IMR-90 (cell line): ENCODE measurements at regions not wholly inside any gene's neighbourhood (a gene's known extent, or its start where the extent isn't known, plus 50 kb on each side); places are given as distances from the start of the nearest gene placed in this dataset.

Experiments
- ATAC-seq: fragments of 200-7000 bp; cut with Tn5 transposase; 2 replicates; pipeline ENCODE4 v1.9.1; 2020; ENCODE audit warnings: low read depth, mild to moderate bottlenecking, moderate library complexity
- BruUV-seq: library from RNA; stranded (reverse); fragments of 400-500 nt; replicated peaks from 2 replicates; lab custom pipeline; 2021; lab: Mats Ljungman, UMichigan
- CTCF ChIA-PET: fragments of 300-600 bp; formaldehyde crosslinking; extraction: SDS; loops from one replicate; lab custom pipeline; 2021; ENCODE audit warnings: antibody characterized with exemption; lab: Yijun Ruan, JAX
- POLR2A ChIA-PET: fragments of 300-600 bp; sonication (Branson Sonifier 250); formaldehyde crosslinking; loops from one replicate; lab custom pipeline; 2022; ENCODE audit warnings: antibody characterized with exemption; ENCODE audit not compliant: unreplicated experiment; lab: Charles Lee
- DNase-seq: peaks from one replicate; pipeline ENCODE4 v3.0.0; 2013
- H2AFZ ChIP-seq: replicated peaks from 2 replicates; pipeline ENCODE3; 2013; ENCODE audit warnings: low read length, mild to moderate bottlenecking; ENCODE audit not compliant: poor library complexity
- H2AK5ac ChIP-seq: 2 replicates; pipeline ENCODE4 v1.6.1; 2013; ENCODE audit warnings: low read depth, low read length, inconsistent platforms
- H2AK9ac ChIP-seq: replicated peaks from 2 replicates; pipeline ENCODE3; 2013; ENCODE audit warnings: mild to moderate bottlenecking, low read depth, low read length, moderate library complexity; ENCODE audit not compliant: poor library complexity
- H2BK120ac ChIP-seq: 2 replicates; pipeline ENCODE4 v1.6.1; 2013; ENCODE audit warnings: low read depth, low read length, inconsistent platforms
- H2BK15ac ChIP-seq: 3 replicates; pipeline ENCODE4 v1.6.1; 2013; ENCODE audit warnings: low read depth, low read length, inconsistent platforms
- H2BK20ac ChIP-seq: 2 replicates; pipeline ENCODE4 v1.6.1; 2013; ENCODE audit warnings: low read depth, mild to moderate bottlenecking, inconsistent platforms, low read length, moderate library complexity
- H2BK5ac ChIP-seq: 2 replicates; pipeline ENCODE4 v1.6.1; 2013; ENCODE audit warnings: mild to moderate bottlenecking, low read depth, low read length, inconsistent platforms; ENCODE audit not compliant: poor library complexity, severe bottlenecking
- H3K14ac ChIP-seq: replicated peaks from 2 replicates; pipeline ENCODE4 v1.6.1; 2013; ENCODE audit warnings: low read depth, low read length, inconsistent platforms
- H3K18ac ChIP-seq: 2 replicates; pipeline ENCODE4 v1.6.1; 2013; ENCODE audit warnings: low read depth, low read length, control low read depth
- H3K23ac ChIP-seq: 2 replicates; pipeline ENCODE4 v1.6.1; 2013; ENCODE audit warnings: low read depth, low read length, inconsistent platforms
- H3K27ac ChIP-seq: 2 replicates; pipeline ENCODE4 v1.5.1; 2013; ENCODE audit warnings: mild to moderate bottlenecking, control low read depth, low read length; ENCODE audit not compliant: insufficient read depth
- H3K27me3 ChIP-seq: 2 replicates; pipeline ENCODE4 v1.6.1; 2013; ENCODE audit warnings: low read length; ENCODE audit not compliant: control insufficient read depth, insufficient read depth
- H3K36me3 ChIP-seq: 2 replicates; pipeline ENCODE4 v1.6.1; 2013; ENCODE audit warnings: low read length, mixed read lengths; ENCODE audit not compliant: control insufficient read depth, insufficient read depth
- H3K4ac ChIP-seq: 2 replicates; pipeline ENCODE4 v1.6.1; 2013; ENCODE audit warnings: low read depth, low read length, inconsistent platforms
- H3K4me1 ChIP-seq: 2 replicates; pipeline ENCODE4 v1.6.1; 2013; ENCODE audit warnings: low read length, mixed read lengths; ENCODE audit not compliant: control insufficient read depth, insufficient read depth
- H3K4me2 ChIP-seq: 2 replicates; pipeline ENCODE4 v1.6.1; 2013; ENCODE audit warnings: low read depth, mild to moderate bottlenecking, control low read depth, low read length, moderate library complexity
- H3K4me3 ChIP-seq: 2 replicates; pipeline ENCODE4 v1.5.1; 2013; ENCODE audit warnings: low read depth, mild to moderate bottlenecking, control low read depth, low read length, moderate library complexity; ENCODE audit not compliant: insufficient read depth
- H3K56ac ChIP-seq: 2 replicates; pipeline ENCODE4 v1.6.1; 2013; ENCODE audit warnings: low read length, inconsistent platforms; ENCODE audit not compliant: insufficient read depth; ENCODE audit errors: extremely low read depth
- H3K79me1 ChIP-seq, 2 experiments: 2 replicates each; pipeline ENCODE4 v1.6.1; 2013; ENCODE audit warnings: low read length in 2 of 2, inconsistent platforms in 1 of 2, low read depth in 1 of 2
- H3K9ac ChIP-seq: 2 replicates; pipeline ENCODE4 v1.6.1; 2013; ENCODE audit warnings: low read depth, low read length, control low read depth
- H3K9me1 ChIP-seq: 2 replicates; pipeline ENCODE4 v1.6.1; 2013; ENCODE audit warnings: low read length, inconsistent platforms; ENCODE audit not compliant: insufficient read depth
- H3K9me3 ChIP-seq: 2 replicates; pipeline ENCODE4 v1.6.1; 2013; ENCODE audit warnings: low read length; ENCODE audit not compliant: control insufficient read depth, insufficient read depth
- H4K20me1 ChIP-seq: 2 replicates; pipeline ENCODE4 v1.6.1; 2013; ENCODE audit warnings: low read length, inconsistent platforms; ENCODE audit not compliant: insufficient read depth
- H4K5ac ChIP-seq: 2 replicates; pipeline ENCODE4 v1.6.1; 2013; ENCODE audit warnings: mild to moderate bottlenecking, low read depth, low read length, control low read depth
- H4K8ac ChIP-seq, 2 experiments: 2 replicates each; pipeline ENCODE4 v1.6.1; 2013; ENCODE audit warnings: low read depth in 2 of 2, low read length in 2 of 2, control low read depth in 1 of 2, inconsistent platforms in 1 of 2
- H4K91ac ChIP-seq: 2 replicates; pipeline ENCODE4 v1.6.1; 2013; ENCODE audit warnings: low read depth, low read length, inconsistent platforms; ENCODE audit not compliant: insufficient read depth
- BHLHE40 ChIP-seq: fragments of 150-350 bp; IDR thresholded peaks from 2 replicates; pipeline ENCODE4 v1.6.1; 2016; ENCODE audit warnings: mild to moderate bottlenecking, low read depth, low read length
- CEBPB ChIP-seq: IDR thresholded peaks from 2 replicates; pipeline ENCODE4 v1.6.1; 2012; ENCODE audit warnings: low read depth, low read length, improper control_type of control experiment
- MAZ ChIP-seq: IDR thresholded peaks from 2 replicates; pipeline ENCODE4 v1.6.1; 2012; ENCODE audit warnings: low read depth, mild to moderate bottlenecking, low read length, improper control_type of control experiment, moderate library complexity, borderline replicate concordance
- MXI1 ChIP-seq: IDR thresholded peaks from 2 replicates; pipeline ENCODE4 v1.6.1; 2012; ENCODE audit warnings: low read depth, mild to moderate bottlenecking, low read length, moderate library complexity, borderline replicate concordance
- POLR2A ChIP-seq: IDR thresholded peaks from 2 replicates; pipeline ENCODE4 v1.6.1; 2012; ENCODE audit warnings: mild to moderate bottlenecking, low read depth, low read length
- RAD21 ChIP-seq: IDR thresholded peaks from 2 replicates; pipeline ENCODE4 v1.6.1; 2012; ENCODE audit warnings: low read length, improper control_type of control experiment
- RCOR1 ChIP-seq: IDR thresholded peaks from 2 replicates; pipeline ENCODE4 v1.6.1; 2012; ENCODE audit warnings: mild to moderate bottlenecking, low read length, improper control_type of control experiment; ENCODE audit not compliant: insufficient replicate concordance
- RFX5 ChIP-seq: IDR thresholded peaks from 2 replicates; pipeline ENCODE4 v1.8.0; 2012; ENCODE audit warnings: low read depth, mild to moderate bottlenecking, low read length, moderate library complexity
- SMC3 ChIP-seq: fragments of 150-350 bp; IDR thresholded peaks from 2 replicates; pipeline ENCODE4 v1.6.1; 2016; ENCODE audit warnings: low read depth, mild to moderate bottlenecking, antibody characterized with exemption, low read length, moderate library complexity
- WGBS, 2 experiments: methylation state at CpG; one replicate each; pipeline versions ENCODE4 v1.1.5 to v1.1.7; 2013; ENCODE audit warnings: missing lambda C conversion rate in 2 of 2; ENCODE audit not compliant: insufficient read length in 1 of 2; ENCODE audit errors: extremely low coverage in 2 of 2; 5-methylcytosine and 5-hydroxymethylcytosine counted together
- dilution Hi-C: fragments of 300-500 bp; cut with HindIII; formaldehyde crosslinking; loops from one replicate; pipeline ENCODE4 v1.14.3; 2018; ENCODE audit warnings: low sequenced_read_pairs; ENCODE audit not compliant: unreplicated experiment
- in situ Hi-C: fragments of 300-500 bp; cut with MboI; formaldehyde crosslinking; loops from 3 replicates; pipeline ENCODE4 v1.14.3; 2019; ENCODE audit warnings: low sequenced_read_pairs, inconsistent platforms, mixed read lengths
- intact Hi-C: fragments of 100-400 bp; cut with micrococcal nuclease; formaldehyde crosslinking; loops from 2 replicates; pipeline ENCODE4 v1.10.0; 2022
- TF ChIP-seq, protein P1 (sequence below): conservative IDR thresholded peaks from 2 replicates; pipeline ENCODE4 v1.5.1; 2012; ENCODE audit warnings: mild to moderate bottlenecking, low read depth, low read length, improper control_type of control experiment
- TF ChIP-seq, protein P2 (sequence below): fragments of 150-350 bp; IDR thresholded peaks from 2 replicates; pipeline ENCODE4 v1.6.1; 2016; ENCODE audit warnings: low read depth, mild to moderate bottlenecking, low read length, moderate library complexity, borderline replicate concordance

DNA sequence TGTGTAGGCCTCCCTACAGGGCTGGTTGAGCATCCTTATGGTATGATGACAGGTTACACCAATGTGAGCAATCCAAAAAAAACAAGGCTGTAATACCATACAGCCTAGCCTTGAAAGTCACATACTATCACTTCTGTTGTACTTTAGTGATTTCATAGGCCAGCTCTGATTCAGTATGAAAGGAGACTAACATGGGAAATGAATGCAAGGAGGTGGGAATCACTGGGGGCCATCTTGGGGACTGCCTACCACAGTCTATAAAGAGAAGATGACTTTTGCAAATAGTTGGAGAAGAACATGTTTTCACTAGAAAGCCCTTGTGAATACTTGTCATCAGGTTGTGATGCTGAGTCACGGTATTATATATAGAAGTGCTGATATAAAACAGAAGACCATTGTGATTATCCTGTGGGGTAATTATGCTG is 270.7 kb downstream of the S1PR1 start:
- no peak overlapping the region for H3K27ac ChIP-seq
- in situ Hi-C loops = no loop called here
- H2AK5ac ChIP-seq = no peak overlapping the region
- no TSS peak for BruUV-seq
- H3K27me3 ChIP-seq = no peaks in the 10 kb centered on the region
- H3K4me1 ChIP-seq = no peaks in the 10 kb centered on the region
- no peak overlapping the region for H3K23ac ChIP-seq
- DNase-seq = no peak
- H2BK5ac ChIP-seq = no peak overlapping the region
- no peak overlapping the region for H3K4ac ChIP-seq
- ChIA-PET POLR2A (no interaction called here), CTCF (interaction anchor here (1.9 kb wide), 1 partner anchor 12 kb away, joined by 8 read pairs; no protein-coding TSS in a partner anchor)
- no peak overlapping the region for H3K56ac ChIP-seq
- no peak overlapping the region for H2BK120ac ChIP-seq
- no peak overlapping the region for H3K14ac ChIP-seq
- H2AK9ac ChIP-seq = no peak overlapping the region
- H3K9me3 ChIP-seq = no peaks in the 10 kb centered on the region
- no peak overlapping the region for H2BK20ac ChIP-seq
- H3K9ac ChIP-seq = no peak overlapping the region
- no CpG with 5 or more reads among the region's 1 CpG for WGBS, 2 experiments
- TF ChIP-seq RCOR1 (no peak), RAD21 (no peak), MXI1 (no peak), SMC3 (no peak), RFX5 (no peak), BHLHE40 (no peak), MAZ (no peak), CEBPB (no peak), POLR2A (no peak)
- TF ChIP-seq, protein P1, sequence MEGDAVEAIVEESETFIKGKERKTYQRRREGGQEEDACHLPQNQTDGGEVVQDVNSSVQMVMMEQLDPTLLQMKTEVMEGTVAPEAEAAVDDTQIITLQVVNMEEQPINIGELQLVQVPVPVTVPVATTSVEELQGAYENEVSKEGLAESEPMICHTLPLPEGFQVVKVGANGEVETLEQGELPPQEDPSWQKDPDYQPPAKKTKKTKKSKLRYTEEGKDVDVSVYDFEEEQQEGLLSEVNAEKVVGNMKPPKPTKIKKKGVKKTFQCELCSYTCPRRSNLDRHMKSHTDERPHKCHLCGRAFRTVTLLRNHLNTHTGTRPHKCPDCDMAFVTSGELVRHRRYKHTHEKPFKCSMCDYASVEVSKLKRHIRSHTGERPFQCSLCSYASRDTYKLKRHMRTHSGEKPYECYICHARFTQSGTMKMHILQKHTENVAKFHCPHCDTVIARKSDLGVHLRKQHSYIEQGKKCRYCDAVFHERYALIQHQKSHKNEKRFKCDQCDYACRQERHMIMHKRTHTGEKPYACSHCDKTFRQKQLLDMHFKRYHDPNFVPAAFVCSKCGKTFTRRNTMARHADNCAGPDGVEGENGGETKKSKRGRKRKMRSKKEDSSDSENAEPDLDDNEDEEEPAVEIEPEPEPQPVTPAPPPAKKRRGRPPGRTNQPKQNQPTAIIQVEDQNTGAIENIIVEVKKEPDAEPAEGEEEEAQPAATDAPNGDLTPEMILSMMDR = no peak
- TF ChIP-seq, protein P2, sequence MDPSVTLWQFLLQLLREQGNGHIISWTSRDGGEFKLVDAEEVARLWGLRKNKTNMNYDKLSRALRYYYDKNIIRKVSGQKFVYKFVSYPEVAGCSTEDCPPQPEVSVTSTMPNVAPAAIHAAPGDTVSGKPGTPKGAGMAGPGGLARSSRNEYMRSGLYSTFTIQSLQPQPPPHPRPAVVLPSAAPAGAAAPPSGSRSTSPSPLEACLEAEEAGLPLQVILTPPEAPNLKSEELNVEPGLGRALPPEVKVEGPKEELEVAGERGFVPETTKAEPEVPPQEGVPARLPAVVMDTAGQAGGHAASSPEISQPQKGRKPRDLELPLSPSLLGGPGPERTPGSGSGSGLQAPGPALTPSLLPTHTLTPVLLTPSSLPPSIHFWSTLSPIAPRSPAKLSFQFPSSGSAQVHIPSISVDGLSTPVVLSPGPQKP = no peak
- H3K79me1 ChIP-seq = no peaks in the 10 kb centered on the region
- ATAC-seq = no peak
- no peak overlapping the region for H4K8ac ChIP-seq
- H4K20me1 ChIP-seq = no peaks in the 10 kb centered on the region
- no peak overlapping the region for H2BK15ac ChIP-seq
- no peak overlapping the region for H3K18ac ChIP-seq
- H3K4me3 ChIP-seq = no peak overlapping the region
- no peaks in the 10 kb centered on the region for H3K9me1 ChIP-seq
- H2AFZ ChIP-seq = no peak overlapping the region
- no peak overlapping the region for H4K5ac ChIP-seq
- dilution Hi-C loops = no loop called here
- H3K36me3 ChIP-seq = no peaks in the 10 kb centered on the region
- H3K4me2 ChIP-seq = no peak overlapping the region
- no peak overlapping the region for H4K91ac ChIP-seq
- intact Hi-C loops = no loop called here
